GM19438 (cell line): ENCODE measurements at regions not wholly inside any gene's neighbourhood (a gene's known extent, or its start where the extent isn't known, plus 50 kb on each side); places are given as distances from the start of the nearest gene placed in this dataset.
A peak's percentile ranks its signal among the peaks of the same experiment; 100 is the strongest.

ENCODE experiments used
- ATAC-seq: cut with Tn5 transposase; IDR thresholded peaks from one replicate; pipeline ENCODE4 v1.9.1; 2021; ENCODE audit warnings: low read depth; ENCODE audit not compliant: unreplicated experiment

- no peak for ATAC-seq
Observed at GRCh38 chr6:90436403-90436802, 139.8 kb upstream of the BACH2 start.

- no peak for ATAC-seq
Observed at GRCh38 chr6:90435207-90435899, 138.7 kb upstream of the BACH2 start.

DNA sequence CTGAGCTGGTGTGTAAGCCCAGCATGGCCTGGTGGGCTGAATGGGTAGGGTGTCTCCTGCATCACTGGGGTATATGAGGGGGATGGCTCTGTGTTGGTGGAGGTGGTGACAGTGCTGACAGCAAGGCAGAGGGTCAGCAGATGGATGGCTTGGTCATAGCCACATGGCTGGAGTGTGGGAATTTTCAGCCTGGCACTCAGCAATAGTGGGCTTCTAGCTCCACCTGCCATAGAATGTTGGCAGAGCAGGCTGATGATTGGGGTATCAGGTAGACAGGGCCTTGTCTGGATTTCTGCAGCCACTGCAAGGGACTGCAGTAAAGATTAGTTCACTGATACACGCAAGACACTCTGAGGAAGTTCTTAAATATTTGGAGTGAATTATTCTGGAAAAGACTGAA is 137.5 kb upstream of the BACH2 start:
- ATAC-seq = no peak

DNA sequence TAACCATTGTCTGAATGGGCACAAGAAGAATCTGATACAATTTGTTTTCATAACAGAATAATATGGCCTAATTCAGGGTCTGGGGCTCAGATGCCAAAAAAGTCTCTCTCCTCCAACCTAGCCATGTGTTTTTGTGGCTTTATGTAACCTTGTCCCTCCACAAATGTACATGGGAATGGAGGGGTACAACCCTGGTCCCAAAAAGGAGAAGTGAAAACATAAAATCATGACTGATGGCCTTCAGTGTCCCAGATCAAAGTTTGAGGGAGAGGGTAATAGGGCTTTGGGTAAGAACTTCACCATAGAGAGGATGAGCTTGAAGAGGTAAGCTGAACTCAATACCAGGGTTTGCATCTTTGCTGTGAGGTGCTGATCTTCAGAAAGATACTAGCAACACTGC is 136.3 kb upstream of the BACH2 start:
- ATAC-seq = no peak

DNA sequence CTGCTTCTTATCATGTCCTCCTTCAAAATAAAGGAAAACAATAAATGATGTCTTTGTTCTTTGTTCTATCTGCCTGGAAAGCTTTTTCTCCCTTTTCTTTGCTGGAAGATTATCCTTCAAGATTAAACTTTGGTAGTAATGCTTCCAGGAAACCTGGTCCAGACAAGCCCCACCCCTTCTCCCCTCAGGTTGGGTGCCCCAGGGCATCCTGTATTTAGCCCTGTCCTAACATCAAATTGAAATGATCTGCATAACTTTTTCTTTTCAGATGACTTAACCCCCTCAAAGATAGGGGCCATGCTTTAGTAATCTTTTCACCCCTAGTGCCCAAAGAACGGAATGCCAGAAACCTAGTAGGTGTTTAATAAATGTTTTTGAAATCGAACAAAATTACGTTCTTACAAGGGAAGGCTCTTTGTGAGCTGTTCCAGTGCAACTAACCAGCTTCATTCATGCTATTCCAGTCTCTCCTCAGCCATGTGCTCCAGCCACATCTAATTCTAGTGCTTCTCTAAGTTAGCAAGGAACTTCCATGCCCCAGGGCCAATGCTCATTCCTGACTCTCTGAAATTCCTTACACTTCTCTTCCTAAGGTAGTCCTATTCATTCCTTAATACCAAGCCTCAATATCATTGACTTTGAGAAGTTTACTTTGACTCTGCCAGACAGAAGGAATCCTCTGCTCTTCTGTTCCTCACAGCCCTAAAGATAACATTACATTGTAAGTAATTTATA is 135.6 kb upstream of the BACH2 start:
- ATAC-seq = no peak

GRCh38 chr6:90431576-90431975 is 134.9 kb upstream of the BACH2 start:
- ATAC-seq = no peak

- no peak for ATAC-seq
Observed at GRCh38 chr6:90429713-90430112, 133.1 kb upstream of the BACH2 start.

- ATAC-seq = no peak
Observed at GRCh38 chr6:90428514-90428913, 131.9 kb upstream of the BACH2 start.

DNA sequence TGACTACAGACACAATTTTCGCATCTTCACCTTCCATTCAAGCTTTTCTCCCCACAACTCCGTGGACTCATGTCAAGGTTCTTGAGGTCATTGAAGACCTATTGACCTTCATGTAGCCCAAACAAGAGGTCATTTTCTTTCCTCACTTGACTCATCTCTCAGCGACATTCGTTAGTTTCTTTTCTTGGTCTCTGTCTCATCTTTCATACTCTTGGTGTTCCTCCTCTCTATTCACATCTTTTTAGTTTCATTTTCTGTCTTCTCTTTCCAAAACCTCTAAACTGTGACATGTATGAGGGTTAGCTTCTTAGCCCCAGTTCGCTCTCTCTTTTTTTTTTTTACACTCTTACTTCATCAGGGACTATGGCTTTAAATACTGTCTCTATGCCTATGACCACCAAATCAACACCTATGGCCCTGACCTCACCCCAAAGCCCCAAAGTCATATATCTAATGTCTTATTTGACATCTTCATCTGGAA is 128.6 kb upstream of the BACH2 start:
- ATAC-seq = peak; percentile 97

GRCh38 chr6:90424580-90424979 is 127.9 kb upstream of the BACH2 start:
- no peak for ATAC-seq

- ATAC-seq = no peak
Observed at GRCh38 chr6:90421666-90422065, 125.0 kb upstream of the BACH2 start.

DNA sequence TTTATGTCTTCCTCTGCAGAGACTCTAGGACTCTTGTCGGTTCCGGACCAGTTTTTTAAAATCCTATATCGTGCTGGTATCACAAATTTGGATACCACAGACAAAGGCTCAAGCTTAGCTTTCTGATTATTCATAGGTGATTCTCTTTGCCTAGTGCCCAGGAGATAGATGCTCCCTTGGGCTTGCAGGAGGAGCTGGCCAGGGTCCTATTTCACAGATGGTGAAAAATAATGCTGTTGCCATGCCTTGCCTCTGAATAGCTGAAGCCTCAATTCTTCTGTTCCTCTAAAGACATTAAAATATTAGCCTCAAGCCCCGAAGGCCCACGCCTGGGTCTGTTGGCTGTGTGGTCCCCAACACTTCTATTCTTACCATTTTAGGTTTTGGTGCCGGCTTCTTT is 123.9 kb upstream of the BACH2 start:
- no peak for ATAC-seq

- ATAC-seq = no peak
Observed at GRCh38 chr6:90417385-90417784, 120.7 kb upstream of the BACH2 start.

GRCh38 chr6:90416322-90416721 is 119.7 kb upstream of the BACH2 start:
- ATAC-seq = no peak

- ATAC-seq = no peak
Observed at GRCh38 chr6:90415178-90415577, 118.5 kb upstream of the BACH2 start.

- ATAC-seq = no peak
Observed at GRCh38 chr6:90414352-90414751, 117.7 kb upstream of the BACH2 start.

DNA sequence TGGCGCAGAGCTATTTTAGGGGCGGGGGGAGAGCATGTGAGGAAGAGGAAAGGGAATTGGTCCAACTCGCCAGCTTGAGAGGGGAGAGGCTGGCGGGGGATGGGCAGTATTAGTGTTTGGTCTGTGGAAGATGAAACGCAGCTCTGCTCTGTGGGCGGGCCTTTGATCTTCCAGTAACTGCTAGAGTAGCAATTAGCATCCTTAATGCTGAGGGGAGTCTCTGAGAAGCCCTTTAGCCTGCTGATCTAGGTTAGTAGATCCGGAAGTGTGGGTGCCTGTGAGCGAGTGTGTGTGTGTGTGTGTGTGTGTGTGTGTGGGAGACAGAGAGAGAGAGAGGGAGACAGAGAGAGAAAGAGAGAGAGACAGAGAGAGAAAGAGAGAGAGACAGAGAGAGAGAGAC is 117.2 kb upstream of the BACH2 start:
- ATAC-seq = no peak

DNA sequence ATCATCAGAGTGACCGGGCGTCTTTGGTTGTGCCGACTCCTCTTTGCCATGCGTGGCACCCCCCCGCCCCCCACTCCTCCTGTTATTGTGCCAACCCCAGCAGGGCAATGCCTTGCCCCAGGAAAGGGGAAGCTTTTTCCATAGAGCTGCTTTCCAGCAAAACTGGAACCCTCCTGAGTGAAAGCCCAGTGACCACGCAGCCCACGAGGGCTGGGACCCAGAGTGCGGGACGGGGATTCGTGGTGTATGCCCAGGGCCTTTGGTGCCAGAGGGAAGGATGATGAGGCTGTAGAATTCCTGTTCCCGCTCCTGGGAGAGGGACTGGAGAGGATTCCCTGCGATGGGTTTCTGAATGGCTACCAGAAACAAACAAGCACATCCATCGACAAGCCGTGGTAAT is 116.8 kb upstream of the BACH2 start:
- no peak for ATAC-seq

DNA sequence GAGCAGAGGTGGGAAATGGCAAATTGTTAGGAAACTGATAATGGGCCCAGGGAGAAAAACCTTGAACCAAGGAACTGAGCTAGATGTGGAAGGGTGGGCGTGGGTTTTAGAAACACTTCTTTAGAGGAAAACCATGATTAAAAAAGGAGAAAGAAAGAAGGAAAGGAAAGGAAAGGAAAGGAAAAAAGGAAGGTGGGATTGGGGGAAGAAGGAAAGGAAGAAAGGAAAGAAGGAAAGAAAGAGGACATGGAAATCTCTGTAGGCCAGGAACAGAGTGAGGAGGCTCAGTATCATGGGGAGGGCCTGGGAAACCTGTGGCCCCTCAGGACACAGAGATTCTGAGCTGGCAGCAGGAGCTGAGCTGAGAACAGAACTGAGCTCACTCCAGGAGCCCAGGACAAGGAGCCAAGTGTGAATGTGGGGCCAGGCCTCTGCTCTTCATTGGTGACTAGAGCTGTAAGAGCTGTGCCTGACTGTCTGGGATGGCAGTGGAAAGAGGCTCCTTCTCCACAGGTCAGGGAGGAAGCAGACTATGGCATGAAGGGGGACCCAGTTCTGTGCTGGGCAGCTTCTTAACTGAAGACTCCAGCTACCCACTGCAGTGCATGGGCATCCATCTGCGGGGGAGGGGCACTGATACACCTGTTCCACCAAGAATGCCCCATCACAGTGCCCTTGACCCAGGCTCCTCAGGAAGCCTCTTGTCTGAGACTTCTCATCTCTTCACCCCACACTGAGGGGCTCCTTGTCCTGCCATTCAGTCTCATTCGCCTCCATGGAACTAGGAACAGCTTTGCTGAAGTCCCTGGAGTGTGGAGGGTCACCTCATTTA is 116.1 kb upstream of the BACH2 start:
- no peak for ATAC-seq

- peak; percentile 72 for ATAC-seq
Observed at GRCh38 chr6:90411292-90411781, 114.7 kb upstream of the BACH2 start.

DNA sequence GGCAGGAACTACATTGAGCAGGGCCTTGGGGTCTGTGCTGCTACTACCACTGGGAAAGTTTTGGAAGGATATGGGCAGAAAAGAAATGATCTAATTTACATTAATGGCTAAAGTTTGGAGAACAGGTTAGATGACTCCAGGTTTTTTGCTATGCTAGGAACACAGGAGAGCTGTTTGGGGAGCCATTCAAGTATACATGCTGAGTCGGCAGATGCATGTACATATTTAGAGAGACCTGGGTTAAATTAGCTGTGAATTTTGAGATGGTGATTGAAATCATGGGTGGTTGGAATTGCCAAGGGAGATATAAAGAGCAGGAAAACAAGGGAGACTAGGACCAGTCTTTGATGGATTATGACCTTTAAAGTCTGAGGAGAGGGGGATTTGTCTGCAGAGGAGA is 113.1 kb upstream of the BACH2 start:
- no peak for ATAC-seq
